GDM1 (cell line): ENCODE measurements at regions not wholly inside any gene's neighbourhood (a gene's known extent, or its start where the extent isn't known, plus 50 kb on each side); places are given as distances from the start of the nearest gene placed in this dataset.

Experiments used
- DNase-seq: peaks from one replicate; lab custom pipeline; 2025; lab: John Stamatoyannopoulos, UW

DNA sequence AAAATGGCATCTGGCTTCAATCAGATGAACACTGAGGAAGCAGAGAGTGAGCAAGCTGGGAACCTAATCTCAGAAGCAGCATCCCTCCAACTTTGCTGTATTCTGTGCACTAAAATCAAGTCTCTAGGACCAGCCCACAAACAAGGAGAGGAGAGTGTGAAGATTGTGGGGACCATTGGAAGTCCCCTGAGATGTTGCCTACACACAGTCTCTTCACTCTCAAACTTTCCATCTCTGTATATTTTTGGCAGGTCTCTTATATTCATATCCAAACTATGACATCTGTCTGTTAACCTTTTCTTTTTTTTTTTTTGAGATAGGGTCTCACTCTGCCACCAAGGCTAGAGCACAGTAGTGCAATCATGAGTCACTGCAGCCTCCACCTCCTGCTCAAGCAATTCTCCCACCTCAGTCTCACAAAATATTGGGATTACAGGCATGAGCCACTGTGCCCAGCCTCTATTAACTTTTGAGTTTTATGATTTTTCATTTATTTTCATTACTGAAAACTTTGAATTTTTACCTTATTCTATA, 1096.4 kb downstream of the TBC1D22A start:
- no peak for DNase-seq

DNA sequence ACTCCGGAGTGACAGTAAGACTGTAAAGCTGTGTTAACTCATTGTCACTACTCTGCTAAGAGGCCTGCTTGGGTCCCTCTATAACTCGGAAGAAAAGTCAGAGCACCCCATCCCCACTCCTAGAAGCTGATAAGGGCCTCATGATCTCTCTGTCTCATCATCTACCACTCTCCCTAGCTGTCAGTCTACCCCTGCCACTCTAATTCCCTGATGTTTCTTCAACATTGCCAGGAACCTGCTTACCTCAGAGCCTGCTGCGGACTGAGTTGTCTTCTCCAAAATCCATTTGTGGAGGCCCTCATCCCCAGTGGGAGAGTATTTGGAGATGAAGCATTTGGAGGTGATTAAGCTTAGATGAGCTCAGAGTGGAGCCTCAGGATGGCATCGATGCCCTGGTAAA, 1092.2 kb downstream of the TBC1D22A start:
- no peak for DNase-seq

- no peak for DNase-seq
Observed at GRCh38 chr22:47854251-47854650, 1091.8 kb downstream of the TBC1D22A start.

DNA sequence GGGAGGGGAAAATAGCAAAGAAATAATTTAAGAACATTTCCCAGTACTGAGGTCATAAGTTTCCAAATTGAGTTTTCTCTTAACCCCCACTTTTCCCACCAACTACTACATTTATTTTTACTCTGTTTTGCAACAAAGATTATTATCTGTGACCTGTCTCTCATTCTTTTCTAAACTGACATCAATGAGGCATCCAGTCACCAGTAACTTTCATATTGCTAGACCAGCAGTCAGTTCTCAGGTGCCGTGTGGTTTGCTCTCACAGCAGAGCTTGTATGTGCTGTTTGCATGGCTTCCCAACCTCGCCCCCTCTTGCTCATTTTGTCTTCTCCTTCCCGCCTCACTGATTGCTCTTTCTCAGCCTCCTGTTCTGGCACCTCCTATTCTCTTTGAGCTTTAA, 1091.3 kb downstream of the TBC1D22A start:
- DNase-seq = no peak

DNA sequence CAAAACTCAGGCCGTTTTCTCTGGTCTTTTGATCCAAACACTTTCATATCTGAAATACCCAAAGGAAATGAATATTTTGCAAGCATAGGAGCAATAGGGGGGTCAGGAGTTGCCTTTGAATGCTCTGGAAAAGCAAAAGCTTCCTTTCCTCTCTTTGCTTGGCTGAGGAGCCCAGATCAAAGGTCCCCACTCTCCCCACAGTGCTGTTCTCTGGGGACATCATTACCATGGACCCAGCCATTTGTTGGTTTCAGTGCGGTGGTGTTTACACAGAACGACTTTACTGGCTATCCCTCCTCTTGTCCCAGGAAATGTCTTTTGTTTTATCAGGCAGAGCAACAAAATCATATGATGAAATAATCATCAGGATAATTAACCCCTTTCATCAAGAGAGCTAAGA, 1089.1 kb downstream of the TBC1D22A start:
- DNase-seq = no peak

- DNase-seq = no peak
Observed at GRCh38 chr22:47850644-47851151, 1088.2 kb downstream of the TBC1D22A start.

GRCh38 chr22:47849576-47849975, 1087.1 kb downstream of the TBC1D22A start:
- no peak for DNase-seq

GRCh38 chr22:47848184-47848920, 1085.9 kb downstream of the TBC1D22A start:
- DNase-seq = no peak

DNA sequence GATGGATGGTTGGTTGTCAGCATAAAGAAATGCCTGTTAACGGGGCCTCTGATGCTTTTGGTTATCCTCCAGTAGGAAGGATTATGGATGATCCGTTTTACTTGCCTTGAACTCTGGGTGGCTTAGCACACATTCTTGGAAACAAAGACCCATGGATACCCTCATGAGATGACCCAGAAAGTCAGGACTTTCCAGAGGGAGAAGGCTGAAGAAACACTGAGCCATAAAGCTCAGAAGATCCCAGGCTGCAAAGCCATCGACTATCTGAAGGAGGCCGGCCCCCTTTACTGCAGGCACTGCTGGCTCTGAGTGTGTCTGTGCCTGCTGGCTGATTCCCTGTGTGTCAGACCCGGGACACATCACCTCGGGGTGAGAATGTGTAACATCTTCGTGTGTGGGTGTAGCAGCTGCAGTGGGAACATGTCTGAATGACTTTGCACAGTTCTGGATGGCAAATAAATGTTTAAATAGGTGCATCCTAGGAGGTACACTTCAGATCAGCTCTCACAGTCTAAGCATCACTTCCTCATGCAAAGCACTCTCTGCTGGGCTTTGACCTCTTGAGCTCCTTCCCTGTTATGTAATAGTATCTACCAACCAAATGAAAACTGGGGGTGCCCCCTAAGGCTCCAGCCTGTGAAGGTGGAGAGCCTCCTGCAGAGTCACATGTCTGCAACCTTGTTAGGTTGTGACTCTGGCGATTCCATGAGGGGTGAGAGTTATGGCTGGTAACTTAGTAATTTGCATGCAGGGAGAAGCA, 1084.9 kb downstream of the TBC1D22A start:
- no peak for DNase-seq

GRCh38 chr22:47846206-47846605, 1083.8 kb downstream of the TBC1D22A start:
- no peak for DNase-seq

- no peak for DNase-seq
Observed at GRCh38 chr22:47842119-47842518, 1079.7 kb downstream of the TBC1D22A start.

DNA sequence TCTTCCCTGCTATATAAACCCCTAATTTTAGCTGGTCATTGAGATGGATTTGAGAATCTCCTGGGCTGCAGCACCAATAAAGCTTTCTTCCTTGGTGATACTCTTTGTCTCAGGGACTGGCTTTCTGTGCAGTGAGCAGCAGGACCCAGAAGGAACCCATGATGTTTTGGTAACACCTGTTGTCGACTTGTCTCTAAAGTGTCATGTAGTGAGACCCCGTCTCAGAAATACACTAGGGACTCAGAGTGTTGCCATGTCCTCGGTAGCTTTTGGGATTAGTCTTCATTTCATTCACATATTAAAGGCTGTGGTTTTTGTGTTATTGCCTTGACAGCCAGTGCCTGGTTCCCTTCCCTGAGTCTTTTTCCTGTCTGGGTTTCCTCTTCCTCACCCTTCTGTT, 1078.7 kb downstream of the TBC1D22A start:
- DNase-seq = no peak

- no peak for DNase-seq
Observed at GRCh38 chr22:47839595-47840227, 1077.3 kb downstream of the TBC1D22A start.

DNA sequence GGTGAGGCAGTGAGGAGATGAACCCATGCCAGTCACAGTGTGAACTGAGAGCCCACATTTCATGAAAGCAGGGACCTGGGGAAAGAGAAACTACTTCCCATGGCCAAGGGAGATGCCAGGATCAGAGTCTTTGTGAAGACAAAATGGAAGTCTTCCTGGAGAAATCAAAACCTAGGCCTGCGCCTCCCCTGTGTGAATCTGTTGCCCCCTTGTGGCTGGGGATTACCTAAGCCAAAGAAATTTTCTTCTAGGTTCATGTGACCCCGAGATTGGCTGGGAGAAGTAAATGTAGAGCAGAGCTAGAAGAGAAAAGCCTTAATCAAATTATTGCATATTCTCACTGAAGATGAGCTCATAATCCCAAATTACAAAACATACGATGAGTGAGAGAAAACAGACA, 1075.3 kb downstream of the TBC1D22A start:
- no peak for DNase-seq

GRCh38 chr22:47836957-47837356, 1074.5 kb downstream of the TBC1D22A start:
- no peak for DNase-seq

DNA sequence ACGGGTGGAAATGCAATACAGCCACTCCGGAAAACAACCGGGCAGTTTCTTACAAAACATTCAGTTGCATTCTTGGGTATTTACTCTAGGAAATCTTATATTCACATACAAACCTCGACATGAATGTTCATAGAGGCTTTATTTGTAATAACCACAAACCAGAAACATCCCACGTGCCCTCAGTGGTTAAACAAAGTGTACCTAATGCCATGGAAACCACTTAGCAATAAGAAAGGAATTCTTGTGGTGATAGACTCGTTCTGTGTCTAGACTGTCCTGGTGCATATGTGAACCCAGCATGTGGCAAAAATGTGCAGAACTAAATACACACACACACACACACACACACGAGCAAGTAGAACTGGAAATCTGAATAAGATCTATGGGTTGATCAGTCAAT, 1073.3 kb downstream of the TBC1D22A start:
- no peak for DNase-seq

DNA sequence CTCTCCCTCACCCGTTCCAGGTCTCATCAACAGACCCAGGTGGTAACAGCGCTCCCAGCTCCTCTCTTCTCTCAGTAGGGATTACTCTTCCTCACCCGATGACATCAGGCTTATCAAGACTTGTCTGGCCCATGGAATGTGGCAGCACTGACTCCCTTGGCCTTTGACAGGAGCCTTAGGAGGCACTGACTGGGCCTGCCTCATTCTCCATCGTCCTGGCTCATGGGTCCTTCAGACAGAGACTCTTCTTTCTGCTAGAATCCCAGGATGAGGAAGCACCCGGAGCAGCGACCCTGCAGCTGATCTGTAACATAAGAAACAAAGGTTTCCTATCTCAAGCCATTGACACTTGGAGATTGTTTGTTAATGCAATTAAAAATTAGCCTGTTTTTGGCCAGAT, 1063.6 kb downstream of the TBC1D22A start:
- DNase-seq = no peak

- no peak for DNase-seq
Observed at GRCh38 chr22:47822422-47822821, 1060.0 kb downstream of the TBC1D22A start.

GRCh38 chr22:47818496-47818895, 1056.0 kb downstream of the TBC1D22A start:
- no peak for DNase-seq

- no peak for DNase-seq
Observed at GRCh38 chr22:47817380-47817779, 1054.9 kb downstream of the TBC1D22A start.

DNA sequence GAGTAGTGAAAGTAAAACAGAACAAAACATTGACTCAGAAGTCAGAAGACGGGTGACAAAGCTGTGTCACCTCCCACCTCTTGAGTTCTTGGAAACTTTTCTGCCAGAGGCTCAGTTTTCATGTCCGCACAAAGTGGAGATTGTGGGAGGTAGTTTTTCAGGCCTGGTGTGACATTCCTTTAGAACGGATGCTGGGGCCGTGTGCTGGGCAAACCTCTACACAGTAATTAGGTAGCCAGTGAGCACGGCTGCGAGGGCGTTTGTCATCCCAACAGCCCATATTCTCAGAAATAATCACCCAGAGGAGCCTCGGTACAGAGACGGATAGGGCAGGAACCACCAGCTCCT, 1054.4 kb downstream of the TBC1D22A start:
- DNase-seq = no peak

DNA sequence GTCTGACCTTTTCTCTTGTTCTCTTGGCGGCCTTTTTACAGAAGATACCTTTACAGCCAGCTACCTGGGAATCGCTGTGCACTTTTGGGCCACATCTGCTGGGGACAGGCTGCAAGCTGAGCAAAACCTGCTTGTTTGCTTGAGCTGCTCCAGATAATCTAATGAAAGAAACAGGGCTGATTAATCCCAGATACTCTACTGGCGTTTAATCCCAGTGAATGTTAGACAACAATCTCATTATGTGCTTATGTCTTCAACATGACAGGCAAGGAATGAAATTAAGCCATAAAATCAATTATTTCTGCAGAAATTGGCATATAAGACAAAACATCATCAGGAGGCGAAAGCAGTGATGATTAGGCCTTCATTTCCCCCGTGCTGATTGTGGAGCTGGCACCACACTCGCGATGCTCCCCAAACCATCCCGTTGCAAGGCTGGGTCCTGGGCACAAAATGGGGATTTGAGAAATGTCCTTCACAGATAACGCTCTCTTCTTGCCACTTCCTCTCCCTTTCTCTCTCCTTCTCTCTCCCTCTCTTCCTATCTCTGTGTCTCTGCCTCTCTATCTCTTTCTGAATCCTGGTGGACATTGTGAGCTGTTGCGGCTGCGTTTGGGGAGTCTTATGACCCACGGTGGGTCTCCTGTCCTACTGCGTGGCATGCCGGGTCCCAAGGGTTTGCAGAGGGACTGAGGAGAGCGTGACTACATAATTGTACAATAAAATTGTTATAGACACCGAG, 1053.8 kb downstream of the TBC1D22A start:
- DNase-seq = no peak
